GM12878 (cell line): ENCODE measurements at regions not wholly inside any gene's neighbourhood (a gene's known extent, or its start where the extent isn't known, plus 50 kb on each side); places are given as distances from the start of the nearest gene placed in this dataset.

Source experiments
- ATAC-seq: fragments of 200-7000 bp; cut with Tn5 transposase; 3 replicates; pipeline ENCODE4 v1.9.1; 2020; ENCODE audit warnings: mild to moderate bottlenecking, moderate library complexity
- BruUV-seq: library from RNA; stranded (reverse); fragments of 400-500 nt; replicated peaks from 2 replicates; lab custom pipeline; 2021; lab: Mats Ljungman, UMichigan
- CTCF ChIA-PET: fragments of 300-600 bp; sonication (Branson Sonifier 250); formaldehyde crosslinking; extraction: SDS; loops from one replicate; lab custom pipeline; 2021; ENCODE audit warnings: inconsistent platforms; lab: Yijun Ruan, JAX
- POLR2A ChIA-PET: fragments of 350-600 bp; formaldehyde crosslinking; extraction: SDS; loops from one replicate; lab custom pipeline; 2021; ENCODE audit warnings: inconsistent platforms; lab: Charles Lee
- RAD21 ChIA-PET: fragments of 300-600 bp; sonication (Branson Sonifier 250); formaldehyde crosslinking; loops from one replicate; lab custom pipeline; 2023; ENCODE audit warnings: antibody characterized with exemption; ENCODE audit not compliant: unreplicated experiment; lab: Charles Lee
- SMC1A ChIA-PET: fragments of 300-600 bp; sonication (Branson Sonifier 250); formaldehyde crosslinking; loops from one replicate; lab custom pipeline; 2023; ENCODE audit not compliant: unreplicated experiment, uncharacterized antibody; lab: Charles Lee
- DNase-seq: peaks from one replicate; pipeline ENCODE4 v3.0.0-alpha.2; 2011; ENCODE audit warnings: low read depth, low spot score
- FAIRE-seq: peaks from 3 replicates; lab custom pipeline; 2011; peaks lifted over from hg19 to GRCh38; lab: Jason Lieb, UNC
- H2AFZ ChIP-seq: 2 replicates; pipeline ENCODE4 v1.6.0; 2011; ENCODE audit warnings: low read depth, low read length, control low read depth; ENCODE audit not compliant: control insufficient read depth
- H3K27ac ChIP-seq: 2 replicates; pipeline ENCODE4 v1.5.1; 2011; ENCODE audit warnings: control low read depth; ENCODE audit not compliant: control insufficient read depth, insufficient read depth
- H3K27me3 ChIP-seq, 2 experiments: replicated peaks in 1 of 2; 2 replicates each; pipeline versions ENCODE4 v1.6.0 to v1.6.1; 2011; ENCODE audit warnings: low read length in 1 of 2; ENCODE audit not compliant: control insufficient read depth in 2 of 2, insufficient read depth in 2 of 2
- H3K36me3 ChIP-seq, 2 experiments: 2 replicates each; pipeline ENCODE4 v1.5.1; 2011; ENCODE audit warnings: low read length in 1 of 2; ENCODE audit not compliant: control insufficient read depth in 2 of 2, insufficient read depth in 2 of 2
- H3K4me1 ChIP-seq: 2 replicates; pipeline ENCODE4 v1.6.1; 2011; ENCODE audit warnings: mild to moderate bottlenecking, low read length, moderate library complexity, mixed read lengths; ENCODE audit not compliant: control insufficient read depth, insufficient read depth
- H3K4me2 ChIP-seq: 2 replicates; pipeline ENCODE4 v1.6.0; 2011; ENCODE audit warnings: control low read depth; ENCODE audit not compliant: control insufficient read depth, insufficient read depth
- H3K4me3 ChIP-seq: fragments of 200-600 bp; sonication (generic); 2 replicates; pipeline ENCODE4 v1.5.1; 2016
- H3K79me2 ChIP-seq: 2 replicates; pipeline ENCODE4 v1.6.0; 2011; ENCODE audit warnings: low read length; ENCODE audit not compliant: control insufficient read depth, insufficient read depth
- H3K9ac ChIP-seq: 2 replicates; pipeline ENCODE4 v1.8.0; 2011; ENCODE audit warnings: low read length, control low read depth, mixed read lengths; ENCODE audit not compliant: control insufficient read depth, insufficient read depth
- H3K9me3 ChIP-seq: replicated peaks from 3 replicates; pipeline ENCODE4 v1.5.1; 2011; ENCODE audit warnings: mild to moderate bottlenecking, low read length; ENCODE audit not compliant: control insufficient read depth, insufficient read depth
- H4K20me1 ChIP-seq: 2 replicates; pipeline ENCODE4 v1.6.0; 2011; ENCODE audit not compliant: control insufficient read depth, insufficient read depth
- CHD1 ChIP-seq: IDR thresholded peaks from 2 replicates; pipeline ENCODE4 v1.6.1; 2012; ENCODE audit warnings: low read depth, low read length, improper control_type of control experiment
- HDAC6 ChIP-seq: fragments of 200-600 bp; sonication (generic); IDR thresholded peaks from one replicate; pipeline ENCODE4 v1.8.0; 2017; ENCODE audit warnings: antibody characterized with exemption; ENCODE audit not compliant: unreplicated experiment
- HSF1 ChIP-seq: fragments of 150-350 bp; IDR thresholded peaks from 2 replicates; pipeline ENCODE4 v1.6.1; 2014; ENCODE audit warnings: mild to moderate bottlenecking, low read depth, low read length
- JUND ChIP-seq: IDR thresholded peaks from 2 replicates; pipeline ENCODE4 v1.6.1; 2012; ENCODE audit warnings: low read depth, mild to moderate bottlenecking, low read length, improper control_type of control experiment, moderate library complexity
- MTA2 ChIP-seq: fragments of 450-650 bp; IDR thresholded peaks from 2 replicates; pipeline ENCODE4 v1.6.1; 2016; ENCODE audit warnings: low read depth, mild to moderate bottlenecking, moderate library complexity
- RAD21 ChIP-seq: IDR thresholded peaks from 2 replicates; pipeline ENCODE4 v1.6.1; 2011; ENCODE audit warnings: mild to moderate bottlenecking, low read depth, low read length, moderate library complexity; ENCODE audit not compliant: insufficient read depth
- RAD51 ChIP-seq: fragments of 450-650 bp; IDR thresholded peaks from 2 replicates; pipeline ENCODE4 v1.6.1; 2016; ENCODE audit warnings: moderate library complexity, mild to moderate bottlenecking, inconsistent platforms
- RUNX3 ChIP-seq: IDR thresholded peaks from 2 replicates; pipeline ENCODE4 v1.6.1; 2012; ENCODE audit warnings: low read length, inconsistent platforms
- SMC3 ChIP-seq: IDR thresholded peaks from 2 replicates; pipeline ENCODE4 v1.6.1; 2011; ENCODE audit warnings: low read length, improper control_type of control experiment, borderline replicate concordance
- STAT3 ChIP-seq: IDR thresholded peaks from 2 replicates; pipeline ENCODE4 v1.6.1; 2011; ENCODE audit warnings: low read depth, low read length, improper control_type of control experiment
- ZBED1 ChIP-seq: IDR thresholded peaks from 2 replicates; pipeline ENCODE4 v1.6.1; 2016; ENCODE audit warnings: borderline replicate concordance
- ZNF687 ChIP-seq: fragments of 450-650 bp; IDR thresholded peaks from 2 replicates; pipeline ENCODE4 v1.6.1; 2017; ENCODE audit warnings: mild to moderate bottlenecking, moderate library complexity
- WGBS: methylation state at CpG from one replicate; pipeline ENCODE4 v1.1.6; 2016; ENCODE audit warnings: low lambda C conversion rate; ENCODE audit not compliant: insufficient replicate concordance, insufficient coverage; ENCODE audit errors: missing lambda C conversion rate; 5-methylcytosine and 5-hydroxymethylcytosine counted together
- in situ Hi-C: fragments of 300-500 bp; cut with MboI; formaldehyde crosslinking; loops from 9 replicates; pipeline ENCODE4 v1.14.3; 2018; ENCODE audit warnings: mixed read lengths
- intact Hi-C: fragments of 100-400 bp; cut with micrococcal nuclease; formaldehyde crosslinking; loops from one replicate; pipeline ENCODE4 v1.14.2; 2022; ENCODE audit not compliant: unreplicated experiment

GRCh38 chr7:130867039-130867438 lies 133.0 kb upstream of the KLF14 start:
- H3K9me3 ChIP-seq: peaks cover 2% of the 10 kb centered on the region; the same call in 2 of the 3 replicates
- ChIA-PET RAD21 (no interaction called here), POLR2A (interaction anchor here (0.5 kb wide), 1 partner anchor 46 kb away, joined by 3 read pairs; no protein-coding TSS in a partner anchor), CTCF (interaction anchor here (0.9 to 1.0 kb wide), 2 partner anchors 30 to 92 kb away, joined by 3 to 4 read pairs; no protein-coding TSS in a partner anchor), SMC1A (no interaction called here)
- no peak for DNase-seq
- no TSS peak for BruUV-seq
- peaks cover 4 to 5% of the 10 kb centered on the region in 2 experiments; a peak in 2 of 4 replicates for H3K36me3 ChIP-seq
- no peaks in the 10 kb centered on the region for H3K79me2 ChIP-seq
- no peak overlapping the region for H3K4me2 ChIP-seq
- in situ Hi-C loops: no loop called here
- H2AFZ ChIP-seq: no peak overlapping the region
- no peak overlapping the region for H3K9ac ChIP-seq
- H3K27me3 ChIP-seq: no peaks in the 10 kb centered on the region
- no peaks in the 10 kb centered on the region for H3K4me1 ChIP-seq
- TF ChIP-seq RAD21 (no peak), STAT3 (no peak), CHD1 (no peak), SMC3 (no peak), HDAC6 (no peak), ZBED1 (no peak), RAD51 (no peak), HSF1 (no peak), MTA2 (no peak), RUNX3 (no peak), ZNF687 (no peak), JUND (no peak)
- ATAC-seq: no peak
- whole genome bisulfite sequencing: 96% methylated on average over 2 of the region's 2 CpGs
- H4K20me1 ChIP-seq: peaks cover 2% of the 10 kb centered on the region; the same call in 1 of the 2 replicates
- FAIRE-seq: no peak
- intact Hi-C loops: no loop called here
- no peak overlapping the region for H3K4me3 ChIP-seq
- H3K27ac ChIP-seq: no peak overlapping the region
